HuH-7.5 (cell line): ENCODE measurements at regions not wholly inside any gene's neighbourhood (a gene's known extent, or its start where the extent isn't known, plus 50 kb on each side); places are given as distances from the start of the nearest gene placed in this dataset.

Experiments
- DNase-seq: peaks from one replicate; pipeline ENCODE4 v3.0.0; 2011; ENCODE audit warnings: low spot score

- DNase-seq: no peak
Observed at GRCh38 chr7:47147213-47147631, 434.7 kb downstream of the TNS3 start.

DNA sequence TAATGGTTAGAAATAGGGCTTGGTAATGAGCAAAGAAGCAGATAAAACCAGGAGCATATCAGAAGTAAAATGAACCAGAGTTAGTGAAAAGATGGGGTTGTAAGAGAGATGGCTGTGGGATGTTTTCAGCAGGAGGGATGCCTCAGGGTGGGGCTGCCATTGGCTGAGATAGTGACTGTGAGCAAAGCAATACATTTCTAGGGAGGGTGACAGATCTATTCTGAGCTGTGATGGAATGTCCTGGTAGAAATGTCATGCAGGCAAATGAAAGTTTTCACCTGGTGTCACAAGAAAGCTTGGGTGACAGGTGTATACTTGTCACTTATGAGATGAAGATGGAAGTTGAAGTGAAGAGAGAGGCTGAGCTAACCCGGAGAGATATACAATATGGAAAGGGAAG lies 435.9 kb downstream of the TNS3 start:
- DNase-seq: no peak

DNA sequence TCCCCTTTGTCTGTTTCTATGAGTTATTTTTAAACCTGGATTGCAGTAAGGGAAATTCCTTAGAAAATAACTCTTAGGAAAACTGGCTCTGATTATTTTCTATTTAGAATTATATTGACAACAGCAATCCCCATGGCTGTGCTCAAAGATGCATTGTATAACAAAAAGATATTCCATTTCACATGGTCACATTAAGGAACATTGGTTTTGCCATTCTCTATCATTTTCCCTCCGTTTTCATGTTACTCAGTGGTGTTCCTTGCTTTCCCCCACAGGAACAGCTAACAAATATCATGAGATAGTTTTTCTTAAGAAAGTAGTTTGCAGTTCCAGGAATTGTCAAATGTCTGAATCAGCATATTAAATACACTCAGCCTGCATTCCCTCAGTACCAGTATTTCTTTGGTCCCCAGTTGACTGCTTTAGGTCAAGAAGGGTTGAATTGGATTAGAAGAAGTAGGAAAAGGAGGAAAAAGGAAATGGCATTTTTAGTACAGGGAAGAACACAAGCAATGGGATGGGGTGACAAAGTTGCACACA lies 436.7 kb downstream of the TNS3 start:
- no peak for DNase-seq

DNA sequence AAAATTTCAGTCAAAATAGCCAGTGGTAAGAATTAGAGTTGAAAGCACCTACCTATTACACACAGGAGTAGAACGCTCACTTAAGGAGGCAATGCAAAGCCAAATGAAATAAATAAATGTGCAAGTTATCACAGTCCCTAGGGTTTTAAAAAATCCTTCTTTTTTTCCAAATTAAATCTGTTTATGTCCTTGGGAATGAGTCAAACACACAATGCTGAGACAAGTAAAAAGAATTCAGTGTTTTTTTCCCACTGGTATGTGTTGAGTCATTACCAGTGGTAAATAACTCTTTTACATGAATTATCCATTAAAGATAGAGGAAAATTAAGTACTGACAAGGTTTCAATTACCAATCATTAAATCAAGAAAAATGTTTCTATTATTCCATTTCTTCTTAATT lies 438.6 kb downstream of the TNS3 start:
- no peak for DNase-seq

- no peak for DNase-seq
Observed at GRCh38 chr7:47142867-47143175, 439.1 kb downstream of the TNS3 start.

GRCh38 chr7:47142169-47142866 lies 439.6 kb downstream of the TNS3 start:
- DNase-seq: no peak

GRCh38 chr7:47132471-47132870 lies 449.4 kb downstream of the TNS3 start:
- DNase-seq: no peak

GRCh38 chr7:47128700-47129099 lies 453.2 kb downstream of the TNS3 start:
- no peak for DNase-seq

GRCh38 chr7:47125529-47125928 lies 456.4 kb downstream of the TNS3 start:
- DNase-seq: no peak

DNA sequence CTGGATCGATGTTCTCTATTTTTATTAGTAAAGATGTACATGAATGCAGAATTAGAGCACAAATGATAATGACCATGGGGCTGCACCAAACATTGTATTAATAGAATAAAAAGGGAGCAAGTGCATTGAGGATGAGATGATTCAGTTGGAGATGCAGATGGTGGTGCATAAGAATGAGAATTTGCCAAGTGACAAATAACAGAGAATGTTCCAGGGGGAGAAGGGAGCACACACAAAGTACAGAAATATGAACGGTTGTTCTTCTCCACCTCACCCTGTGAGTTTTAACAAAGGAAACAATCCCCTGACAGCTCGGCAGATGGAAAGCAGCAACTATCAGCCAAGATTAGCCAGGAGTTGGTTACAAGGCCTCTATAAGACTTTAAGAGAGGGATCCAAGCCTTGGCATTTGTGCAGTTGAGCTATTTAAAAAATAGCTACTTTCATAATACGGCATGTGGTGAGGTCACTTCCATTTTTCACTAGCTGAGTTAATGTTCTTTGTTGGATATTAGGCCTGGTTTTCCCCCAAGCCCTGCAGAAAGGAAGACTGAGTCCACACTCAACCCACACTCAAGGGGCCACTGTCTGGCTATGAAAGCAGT lies 462.5 kb downstream of the TNS3 start:
- DNase-seq: no peak

- DNase-seq: no peak
Observed at GRCh38 chr7:47104206-47104549, 477.7 kb downstream of the TNS3 start.

GRCh38 chr7:47103498-47104205 lies 478.3 kb downstream of the TNS3 start:
- DNase-seq: no peak

- DNase-seq: no peak
Observed at GRCh38 chr7:47102331-47102841, 479.5 kb downstream of the TNS3 start.

GRCh38 chr7:47100817-47101435 lies 481.0 kb downstream of the TNS3 start:
- peak; percentile 43 for DNase-seq

DNA sequence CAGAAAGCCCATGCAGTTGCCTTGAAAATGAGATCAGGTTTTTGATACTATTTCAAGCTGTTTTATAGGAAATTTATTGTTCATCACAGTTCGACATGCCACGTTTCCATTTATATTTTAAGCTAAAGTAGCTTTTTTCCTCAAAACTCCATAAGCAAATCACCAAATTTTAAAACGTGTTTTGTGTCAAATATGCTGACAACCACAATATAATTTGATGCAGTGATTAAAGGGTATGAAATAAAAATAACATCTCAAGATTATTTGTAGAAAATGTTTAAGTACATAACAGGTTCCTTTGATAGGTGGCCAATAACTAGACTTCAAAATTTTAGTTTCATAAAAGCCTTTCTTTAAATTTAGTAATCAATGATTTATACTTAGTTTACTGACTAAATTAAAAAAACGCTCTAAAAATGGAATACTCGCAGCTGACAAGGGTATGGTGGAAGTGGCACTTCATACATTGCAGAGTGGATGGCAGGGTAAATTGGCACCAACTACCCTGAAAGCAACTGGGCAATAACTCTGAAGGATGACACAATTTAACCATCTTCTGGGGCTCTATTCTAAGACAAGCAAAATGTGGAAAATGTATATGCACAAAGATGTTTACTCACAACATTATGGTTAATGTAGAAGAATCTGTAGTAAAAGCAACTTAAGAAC lies 481.6 kb downstream of the TNS3 start:
- no peak for DNase-seq

DNA sequence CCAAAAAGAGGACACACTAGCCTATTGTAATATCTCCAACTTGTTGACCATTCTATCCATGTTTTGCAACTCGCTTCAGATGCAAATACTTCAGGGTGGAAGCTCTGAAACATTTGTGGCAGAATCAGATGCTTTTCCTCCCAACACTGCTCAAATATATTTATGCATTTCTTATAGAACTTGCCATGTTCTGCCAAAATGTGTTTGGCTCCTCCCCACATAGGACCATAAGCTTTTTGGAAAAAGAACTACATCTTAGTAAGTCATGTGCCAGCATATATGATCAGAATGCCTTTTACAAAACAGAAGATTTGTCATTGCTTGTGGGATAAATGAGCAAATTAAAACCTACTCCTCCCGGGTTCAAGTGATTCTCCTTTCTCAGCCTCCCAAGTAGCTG lies 484.5 kb downstream of the TNS3 start:
- DNase-seq: no peak

- DNase-seq: no peak
Observed at GRCh38 chr7:47095946-47096345, 486.0 kb downstream of the TNS3 start.

- DNase-seq: no peak
Observed at GRCh38 chr7:47094462-47094861, 487.4 kb downstream of the TNS3 start.

- DNase-seq: no peak
Observed at GRCh38 chr7:47093320-47094234, 488.3 kb downstream of the TNS3 start.

DNA sequence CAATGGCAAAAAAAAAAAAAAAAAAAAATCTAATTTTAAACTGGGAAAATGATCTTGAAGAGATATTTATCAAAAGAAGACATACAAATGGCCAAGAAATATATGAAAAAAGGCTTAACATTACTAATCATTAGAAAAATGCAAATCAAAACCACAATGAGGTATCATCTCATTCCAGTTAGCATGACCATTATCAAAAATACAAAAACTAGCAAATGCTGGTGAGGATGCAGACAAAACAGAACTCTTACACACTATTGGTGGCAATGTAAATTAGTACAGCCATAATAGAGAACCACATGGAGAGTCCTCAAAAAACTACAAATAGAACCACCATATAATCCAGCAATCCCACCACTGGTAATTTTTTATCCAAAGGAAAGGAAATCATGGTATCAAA lies 489.6 kb downstream of the TNS3 start:
- DNase-seq: no peak

DNA sequence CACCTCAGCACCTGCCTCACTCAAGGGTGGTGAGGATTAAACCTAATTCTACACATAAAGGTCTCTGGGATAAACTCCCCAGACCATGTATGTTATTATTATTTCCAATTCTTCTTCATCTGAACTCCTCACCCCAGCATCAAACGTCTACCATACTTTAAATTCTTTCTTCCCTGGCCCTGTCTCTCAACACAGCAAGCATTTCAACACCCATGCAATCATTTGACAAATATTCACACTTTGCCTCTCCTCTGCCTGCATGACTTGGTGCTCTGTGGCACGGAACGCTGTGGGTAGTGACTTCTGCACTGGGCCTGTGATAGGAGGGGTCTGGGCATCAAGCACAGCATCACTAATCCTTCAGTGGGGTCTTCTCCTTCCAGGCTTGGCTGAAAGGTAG lies 490.8 kb downstream of the TNS3 start:
- no peak for DNase-seq
